PC-3 (cell line): ENCODE measurements at regions not wholly inside any gene's neighbourhood (a gene's known extent, or its start where the extent isn't known, plus 50 kb on each side); places are given as distances from the start of the nearest gene placed in this dataset.

Source experiments
- ATAC-seq: fragments of 200-7000 bp; cut with Tn5 transposase; 2 replicates; pipeline ENCODE4 v1.9.1; 2020; ENCODE audit warnings: mild to moderate bottlenecking, moderate library complexity
- BruUV-seq: library from RNA; stranded (reverse); fragments of 400-500 nt; replicated peaks from 2 replicates; lab custom pipeline; 2021; lab: Mats Ljungman, UMichigan
- CTCF ChIA-PET: fragments of 300-600 bp; sonication (Branson Sonifier 250); formaldehyde crosslinking; loops from one replicate; lab custom pipeline; 2022; ENCODE audit warnings: antibody characterized with exemption; lab: Charles Lee
- POLR2A ChIA-PET: fragments of 300-600 bp; sonication (Branson Sonifier 250); formaldehyde crosslinking; loops from one replicate; lab custom pipeline; 2022; ENCODE audit warnings: antibody characterized with exemption; ENCODE audit not compliant: unreplicated experiment; lab: Charles Lee
- DNase-seq: peaks from one replicate; pipeline ENCODE4 v3.0.0-alpha.2; 2015
- H2AFZ ChIP-seq: fragments of 300-600 bp; sonication (generic); 2 replicates; pipeline ENCODE4 v1.6.0; 2016; ENCODE audit warnings: antibody characterized with exemption, low read length
- H3F3A ChIP-seq: fragments of 300-600 bp; sonication (generic); one replicate; pipeline ENCODE4 v1.6.0; 2017; ENCODE audit warnings: antibody characterized with exemption, low read length, control low read depth, mild to moderate bottlenecking; ENCODE audit not compliant: unreplicated experiment
- H3K27ac ChIP-seq: fragments of 300-600 bp; sonication (generic); 2 replicates; pipeline ENCODE4 v1.5.1; 2016; ENCODE audit warnings: mild to moderate bottlenecking, low read length
- H3K27me3 ChIP-seq: fragments of 300-600 bp; sonication (generic); 2 replicates; pipeline ENCODE4 v1.6.1; 2016; ENCODE audit warnings: low read length, mixed read lengths
- H3K36me3 ChIP-seq: fragments of 300-600 bp; sonication (generic); 2 replicates; pipeline ENCODE4 v1.6.1; 2016; ENCODE audit warnings: low read depth, mixed run types, low read length, mixed read lengths
- H3K4me1 ChIP-seq: fragments of 300-600 bp; sonication (generic); 2 replicates; pipeline ENCODE4 v1.5.1; 2016; ENCODE audit warnings: low read length; ENCODE audit not compliant: insufficient read depth
- H3K4me2 ChIP-seq: fragments of 300-600 bp; sonication (generic); 2 replicates; pipeline ENCODE4 v1.6.0; 2016; ENCODE audit warnings: low read length
- H3K4me3 ChIP-seq: fragments of 300-600 bp; sonication (generic); 2 replicates; pipeline ENCODE4 v1.5.1; 2016; ENCODE audit warnings: mild to moderate bottlenecking, low read length, mixed read lengths
- H3K79me2 ChIP-seq: fragments of 300-600 bp; sonication (generic); 2 replicates; pipeline ENCODE4 v1.6.1; 2017; ENCODE audit warnings: low read length, mixed read lengths
- H3K9ac ChIP-seq: fragments of 300-600 bp; sonication (generic); 2 replicates; pipeline ENCODE4 v1.6.0; 2016; ENCODE audit warnings: mild to moderate bottlenecking, low read length
- H3K9me2 ChIP-seq: fragments of 300-600 bp; sonication (generic); replicated peaks from 2 replicates; pipeline ENCODE4 v1.6.1; 2016; ENCODE audit warnings: mixed run types, low read length, mixed read lengths
- H3K9me3 ChIP-seq: fragments of 300-600 bp; sonication (generic); 2 replicates; pipeline ENCODE4 v1.6.1; 2016; ENCODE audit warnings: low read length, mixed read lengths
- H4K20me1 ChIP-seq: fragments of 300-600 bp; sonication (generic); 2 replicates; pipeline ENCODE4 v1.6.1; 2016; ENCODE audit warnings: low read length, mixed read lengths
- CTCF ChIP-seq: fragments of 300-600 bp; sonication (generic); conservative IDR thresholded peaks from 2 replicates; pipeline ENCODE4 v1.5.1; 2017; ENCODE audit warnings: antibody characterized with exemption, low read depth, mild to moderate bottlenecking, low read length
- EZH2 ChIP-seq: fragments of 300-600 bp; sonication (generic); IDR thresholded peaks from one replicate; pipeline ENCODE4 v1.6.1; 2017; ENCODE audit warnings: antibody characterized with exemption, mild to moderate bottlenecking, low read length; ENCODE audit not compliant: unreplicated experiment
- EZH2phosphoT487 ChIP-seq: fragments of 300-600 bp; sonication (generic); IDR thresholded peaks from 2 replicates; pipeline ENCODE4 v1.6.1; 2018; ENCODE audit warnings: mild to moderate bottlenecking, antibody characterized with exemption, low read length, borderline replicate concordance
- intact Hi-C: fragments of 100-400 bp; cut with micrococcal nuclease; formaldehyde crosslinking; loops from 2 replicates; pipeline ENCODE4 v1.9.0; 2023

- Histone ChIP-seq H3K27ac (no peak overlapping the region), H3K4me1 (no peaks in the 10 kb centered on the region), H3K4me3 (no peak overlapping the region), H3K9me2 (no peaks in the 10 kb centered on the region), H2AFZ (no peak overlapping the region), H3F3A (no peaks in the 10 kb centered on the region), H4K20me1 (no peaks in the 10 kb centered on the region), H3K27me3 (peaks cover 34% of the 10 kb centered on the region; the same call in 1 of the 2 replicates), H3K9ac (no peak overlapping the region), H3K4me2 (no peak overlapping the region), H3K36me3 (no peaks in the 10 kb centered on the region), H3K79me2 (no peaks in the 10 kb centered on the region), H3K9me3 (no peaks in the 10 kb centered on the region)
- ATAC-seq: no peak
- intact Hi-C loops: no loop called here
- DNase-seq: no peak
- TF ChIP-seq CTCF: no peak
- no peak for TF ChIP-seq EZH2phosphoT487
- no peak for TF ChIP-seq EZH2
- POLR2A ChIA-PET: no interaction called here
- CTCF ChIA-PET: no interaction called here
- BruUV-seq: no TSS peak
These were observed 163.5 kb downstream of the KIF26A start for GRCh38 chr14:104301731-104302460.

DNA sequence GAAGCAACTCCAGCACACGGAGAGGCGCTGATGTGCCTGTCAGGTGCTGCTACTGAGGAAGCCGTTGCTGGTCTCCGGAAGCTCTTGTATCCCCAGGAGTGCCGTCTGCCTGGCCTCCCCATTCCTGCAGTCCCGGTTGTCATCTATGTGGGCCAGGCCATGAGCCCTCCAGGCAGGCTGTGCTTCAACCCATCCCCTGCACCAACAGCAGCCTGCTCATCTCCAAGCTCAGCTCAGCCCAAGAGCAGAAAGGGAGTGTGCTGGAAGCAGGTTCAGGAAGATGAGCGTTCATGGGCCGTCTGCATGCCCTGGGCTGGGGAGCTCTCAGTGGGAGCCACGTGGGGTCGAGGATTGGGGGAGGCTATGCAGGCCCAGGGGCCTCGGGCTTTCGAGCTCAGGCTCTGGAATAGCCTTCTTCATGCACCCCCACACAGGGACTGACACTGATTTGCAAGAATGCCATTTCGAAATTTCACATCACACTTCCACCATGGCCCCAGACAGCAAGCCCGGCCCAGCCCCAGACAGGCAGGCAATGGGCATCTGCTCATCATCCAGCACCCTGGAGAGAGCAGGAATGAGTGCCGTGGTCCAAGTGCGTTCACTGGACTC, 164.5 kb downstream of the KIF26A start:
- ATAC-seq (no peak), DNase-seq (no peak)
- BruUV-seq: no TSS peak
- intact Hi-C loops: no loop called here
- Histone ChIP-seq H3K36me3 (no peaks in the 10 kb centered on the region), H3K4me2 (no peak overlapping the region), H2AFZ (no peak overlapping the region), H3K9me3 (no peaks in the 10 kb centered on the region), H3K9me2 (no peaks in the 10 kb centered on the region), H3K79me2 (no peaks in the 10 kb centered on the region), H3F3A (no peaks in the 10 kb centered on the region), H3K4me3 (no peak overlapping the region), H3K9ac (no peak overlapping the region), H3K27me3 (peaks cover 34% of the 10 kb centered on the region; the same call in 1 of the 2 replicates), H3K27ac (no peak overlapping the region), H3K4me1 (no peaks in the 10 kb centered on the region), H4K20me1 (no peaks in the 10 kb centered on the region)
- no peak for TF ChIP-seq EZH2
- TF ChIP-seq CTCF: no peak
- TF ChIP-seq EZH2phosphoT487: no peak
- ChIA-PET CTCF (no interaction called here), POLR2A (no interaction called here)
